Gastrocnemius medialis (tissue), 4 donors: ENCODE measurements at regions not wholly inside any gene's neighbourhood (a gene's known extent, or its start where the extent isn't known, plus 50 kb on each side); places are given as distances from the start of the nearest gene placed in this dataset.

Experiments
- POLR2A ChIP-seq, 2 donors: fragments of 450-650 bp; IDR thresholded peaks; one replicate each; pipeline ENCODE4 v1.6.1; 2017; ENCODE audit warnings: antibody characterized with exemption in 2 of 2, mild to moderate bottlenecking in 2 of 2, moderate library complexity in 2 of 2
- TF ChIP-seq, protein P1 (sequence below), 5 experiments: fragments of 450-650 bp in 3 of 5; fragments of 200-600 bp in 2 of 5; sonication (generic) in 2 of 5; IDR thresholded peaks in 4 of 5; conservative IDR thresholded peaks in 1 of 5; 1 replicate in 4 of 5; 2 replicates in 1 of 5; pipeline ENCODE4 v1.5.1; 2016 to 2019; ENCODE audit warnings: antibody characterized with exemption in 5 of 5, mild to moderate bottlenecking in 3 of 5, moderate library complexity in 3 of 5

DNA sequence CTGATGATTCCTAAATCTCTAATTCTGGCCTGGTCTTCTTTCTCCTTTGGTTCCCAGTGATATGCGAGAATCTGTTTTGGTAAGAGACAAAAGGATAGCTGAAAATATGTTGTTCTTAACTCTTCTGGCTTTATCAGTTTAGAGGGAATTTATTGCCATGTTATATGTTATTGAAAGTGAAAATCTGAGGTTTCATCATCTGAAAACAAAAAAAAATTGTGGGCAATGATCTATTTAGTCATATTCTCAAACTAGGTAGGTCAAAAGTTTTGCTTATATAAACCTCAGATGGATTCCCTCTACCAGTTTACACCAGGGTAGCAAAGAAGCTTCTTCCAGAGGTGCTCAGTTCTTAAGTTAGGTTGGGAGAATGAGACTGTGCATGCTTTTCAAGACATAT lies 103.6 kb downstream of the ITM2A start:
- TF ChIP-seq, protein P1, sequence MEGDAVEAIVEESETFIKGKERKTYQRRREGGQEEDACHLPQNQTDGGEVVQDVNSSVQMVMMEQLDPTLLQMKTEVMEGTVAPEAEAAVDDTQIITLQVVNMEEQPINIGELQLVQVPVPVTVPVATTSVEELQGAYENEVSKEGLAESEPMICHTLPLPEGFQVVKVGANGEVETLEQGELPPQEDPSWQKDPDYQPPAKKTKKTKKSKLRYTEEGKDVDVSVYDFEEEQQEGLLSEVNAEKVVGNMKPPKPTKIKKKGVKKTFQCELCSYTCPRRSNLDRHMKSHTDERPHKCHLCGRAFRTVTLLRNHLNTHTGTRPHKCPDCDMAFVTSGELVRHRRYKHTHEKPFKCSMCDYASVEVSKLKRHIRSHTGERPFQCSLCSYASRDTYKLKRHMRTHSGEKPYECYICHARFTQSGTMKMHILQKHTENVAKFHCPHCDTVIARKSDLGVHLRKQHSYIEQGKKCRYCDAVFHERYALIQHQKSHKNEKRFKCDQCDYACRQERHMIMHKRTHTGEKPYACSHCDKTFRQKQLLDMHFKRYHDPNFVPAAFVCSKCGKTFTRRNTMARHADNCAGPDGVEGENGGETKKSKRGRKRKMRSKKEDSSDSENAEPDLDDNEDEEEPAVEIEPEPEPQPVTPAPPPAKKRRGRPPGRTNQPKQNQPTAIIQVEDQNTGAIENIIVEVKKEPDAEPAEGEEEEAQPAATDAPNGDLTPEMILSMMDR (IDR thresholded peaks at IDR 0.05 in 4 of 5, conservative IDR thresholded peaks at IDR 0.05 in 1 of 5), result no peak
- TF ChIP-seq POLR2A (IDR thresholded peaks at IDR 0.05), result no peak
